HepG2 (cell line): ENCODE measurements at regions not wholly inside any gene's neighbourhood (a gene's known extent, or its start where the extent isn't known, plus 50 kb on each side); places are given as distances from the start of the nearest gene placed in this dataset.

ENCODE experiments used
- small RNA-seq, 3 experiments: library from RNA; depleted of rRNA; stranded (forward); fragments of <200 nt; gene quantifications; one replicate each; pipeline ENCODE3, GENCODE V24; 2012; ENCODE audit warnings: low read depth in 2 of 3, low replicate concordance in 1 of 3; ENCODE audit not compliant: insufficient read length in 3 of 3, insufficient read depth in 2 of 3

Small RNAs in the stretch of these regions (small RNA-seq; reads per million reads assigned to genes)
- 0 reads per million in 3 experiments for gene RNA5SP49
